ENCODE measurements at regions not wholly inside any gene's neighbourhood (a gene's known extent, or its start where the extent isn't known, plus 50 kb on each side); places are given as distances from the start of the nearest gene placed in this dataset.

DNA sequence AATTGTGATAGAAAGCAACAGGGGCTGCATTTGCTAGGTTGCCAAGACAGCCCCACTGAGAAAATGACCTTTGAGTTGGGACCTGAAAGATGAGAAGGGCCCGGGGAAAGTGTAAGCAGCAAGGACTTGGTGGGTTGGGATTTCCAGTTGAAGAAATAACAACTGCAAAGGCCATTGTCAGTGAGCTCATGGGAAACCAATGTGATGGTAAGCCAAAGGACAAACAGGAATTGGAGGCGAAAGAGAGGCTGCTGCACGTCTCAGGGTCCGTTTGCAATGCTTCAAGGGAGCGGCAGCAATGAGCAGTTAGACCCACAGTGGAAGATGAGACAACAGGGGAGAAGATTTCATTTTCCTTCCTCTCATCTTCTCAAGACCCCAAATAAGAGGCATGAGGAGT, 51.5 kb upstream of the RGPD4 start:
- TF ChIP-seq SIN3A (IDR thresholded peaks at IDR 0.05; ENCODE audit: borderline replicate concordance, insufficient read depth, low read length) (no peak), POLR2AphosphoS5 (IDR thresholded peaks at IDR 0.05; ENCODE audit: low read depth, low read length) (no peak), TAF1 (IDR thresholded peaks at IDR 0.05; ENCODE audit: borderline replicate concordance, insufficient read depth, low read length) (no peak), FOXP2 (optimal IDR thresholded peaks at IDR 0.05; ENCODE audit: borderline replicate concordance, extremely low read depth, extremely low read length, insufficient read depth) (no peak)
- TF ChIP-seq, protein P1, sequence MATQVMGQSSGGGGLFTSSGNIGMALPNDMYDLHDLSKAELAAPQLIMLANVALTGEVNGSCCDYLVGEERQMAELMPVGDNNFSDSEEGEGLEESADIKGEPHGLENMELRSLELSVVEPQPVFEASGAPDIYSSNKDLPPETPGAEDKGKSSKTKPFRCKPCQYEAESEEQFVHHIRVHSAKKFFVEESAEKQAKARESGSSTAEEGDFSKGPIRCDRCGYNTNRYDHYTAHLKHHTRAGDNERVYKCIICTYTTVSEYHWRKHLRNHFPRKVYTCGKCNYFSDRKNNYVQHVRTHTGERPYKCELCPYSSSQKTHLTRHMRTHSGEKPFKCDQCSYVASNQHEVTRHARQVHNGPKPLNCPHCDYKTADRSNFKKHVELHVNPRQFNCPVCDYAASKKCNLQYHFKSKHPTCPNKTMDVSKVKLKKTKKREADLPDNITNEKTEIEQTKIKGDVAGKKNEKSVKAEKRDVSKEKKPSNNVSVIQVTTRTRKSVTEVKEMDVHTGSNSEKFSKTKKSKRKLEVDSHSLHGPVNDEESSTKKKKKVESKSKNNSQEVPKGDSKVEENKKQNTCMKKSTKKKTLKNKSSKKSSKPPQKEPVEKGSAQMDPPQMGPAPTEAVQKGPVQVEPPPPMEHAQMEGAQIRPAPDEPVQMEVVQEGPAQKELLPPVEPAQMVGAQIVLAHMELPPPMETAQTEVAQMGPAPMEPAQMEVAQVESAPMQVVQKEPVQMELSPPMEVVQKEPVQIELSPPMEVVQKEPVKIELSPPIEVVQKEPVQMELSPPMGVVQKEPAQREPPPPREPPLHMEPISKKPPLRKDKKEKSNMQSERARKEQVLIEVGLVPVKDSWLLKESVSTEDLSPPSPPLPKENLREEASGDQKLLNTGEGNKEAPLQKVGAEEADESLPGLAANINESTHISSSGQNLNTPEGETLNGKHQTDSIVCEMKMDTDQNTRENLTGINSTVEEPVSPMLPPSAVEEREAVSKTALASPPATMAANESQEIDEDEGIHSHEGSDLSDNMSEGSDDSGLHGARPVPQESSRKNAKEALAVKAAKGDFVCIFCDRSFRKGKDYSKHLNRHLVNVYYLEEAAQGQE (IDR thresholded peaks at IDR 0.05; ENCODE audit: insufficient read depth in 1 of 2, low read depth in 2 of 2, low read length in 2 of 2) = no peak

DNA sequence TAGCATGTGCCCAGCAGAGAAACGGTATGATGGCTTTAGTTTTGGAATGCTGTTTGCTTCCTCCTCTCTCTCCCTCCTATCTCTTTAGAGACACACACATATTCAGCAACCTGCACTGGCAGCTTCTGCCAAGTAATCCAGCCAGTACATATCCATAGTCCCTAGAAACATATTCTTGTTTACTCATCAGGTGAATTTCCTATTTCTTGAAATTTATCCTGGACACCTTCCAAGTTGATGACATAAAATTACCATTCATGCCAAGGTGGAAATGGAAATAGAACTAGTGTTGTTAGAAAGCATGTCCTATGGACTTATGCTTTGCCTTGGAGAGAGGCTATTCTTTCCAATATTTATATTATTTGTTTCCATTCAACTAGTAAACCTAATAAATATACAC, 50.9 kb upstream of the RGPD4 start:
- TF ChIP-seq, protein P1 (IDR thresholded peaks at IDR 0.05; ENCODE audit: insufficient read depth in 1 of 2, low read depth in 2 of 2, low read length in 2 of 2) = no peak
- TF ChIP-seq SIN3A (IDR thresholded peaks at IDR 0.05; ENCODE audit: borderline replicate concordance, insufficient read depth, low read length) = no peak
- TF ChIP-seq TAF1 (IDR thresholded peaks at IDR 0.05; ENCODE audit: borderline replicate concordance, insufficient read depth, low read length) = no peak
- no peak for TF ChIP-seq POLR2AphosphoS5 (IDR thresholded peaks at IDR 0.05; ENCODE audit: low read depth, low read length)
- no peak for TF ChIP-seq FOXP2 (optimal IDR thresholded peaks at IDR 0.05; ENCODE audit: borderline replicate concordance, extremely low read depth, extremely low read length, insufficient read depth)

DNA sequence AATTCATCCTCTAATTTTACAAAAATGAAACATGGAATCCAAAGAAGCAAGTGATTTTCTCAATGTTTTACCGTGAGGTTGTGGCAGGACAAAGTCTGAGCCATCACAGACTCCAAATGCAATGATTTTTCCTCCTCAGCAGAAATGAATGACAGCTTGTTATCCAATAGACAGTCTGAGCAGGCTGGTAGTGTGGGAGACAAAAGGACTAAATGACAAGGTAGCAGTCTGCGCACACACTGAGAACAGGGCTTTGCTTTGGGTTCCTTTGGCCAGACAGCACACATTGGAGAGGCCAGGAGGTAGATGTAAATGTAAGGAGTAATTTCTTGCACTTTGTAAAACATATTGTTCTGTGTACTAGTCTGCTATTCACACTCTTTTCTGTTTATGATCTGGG, 50.3 kb upstream of the RGPD4 start:
- TF ChIP-seq FOXP2 (optimal IDR thresholded peaks at IDR 0.05; ENCODE audit: borderline replicate concordance, extremely low read depth, extremely low read length, insufficient read depth) = no peak
